SW480 (cell line): ENCODE measurements at regions not wholly inside any gene's neighbourhood (a gene's known extent, or its start where the extent isn't known, plus 50 kb on each side); places are given as distances from the start of the nearest gene placed in this dataset.
A peak's percentile ranks its signal among the peaks of the same experiment; 100 is the strongest.

Experiments
- DNase-seq: peaks from one replicate; pipeline ENCODE4 v3.0.0-alpha.2; 2016; ENCODE audit warnings: low spot score

GRCh38 chr2:45212953-45213635 is 203.8 kb upstream of the SIX2 start:
- DNase-seq = no peak

GRCh38 chr2:45211636-45212035 is 202.4 kb upstream of the SIX2 start:
- no peak for DNase-seq

- DNase-seq = no peak
These were observed 201.4 kb upstream of the SIX2 start for GRCh38 chr2:45210462-45211195.

GRCh38 chr2:45209875-45210274 is 200.6 kb upstream of the SIX2 start:
- DNase-seq = no peak

- no peak for DNase-seq
These were observed 200.1 kb upstream of the SIX2 start for GRCh38 chr2:45209302-45209701.

DNA sequence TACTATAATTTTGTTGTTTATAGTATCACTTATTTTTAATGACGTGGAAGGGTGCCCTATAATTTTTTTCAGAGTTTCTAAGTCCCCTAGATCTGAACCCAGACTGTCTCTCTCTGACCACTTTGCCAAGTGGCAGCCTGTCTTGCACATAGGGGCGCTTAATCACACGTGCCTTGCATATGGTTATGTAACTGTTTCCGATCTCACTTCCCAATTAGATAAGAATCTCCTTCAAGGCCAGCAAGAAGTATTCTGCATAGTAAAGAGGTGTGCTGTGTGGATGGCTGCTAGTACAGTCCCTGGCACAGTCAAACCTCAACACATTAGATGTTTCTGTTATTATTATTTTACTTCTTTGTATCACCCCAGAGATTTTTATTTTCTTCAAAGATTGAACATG is 197.8 kb upstream of the SIX2 start:
- no peak for DNase-seq

DNA sequence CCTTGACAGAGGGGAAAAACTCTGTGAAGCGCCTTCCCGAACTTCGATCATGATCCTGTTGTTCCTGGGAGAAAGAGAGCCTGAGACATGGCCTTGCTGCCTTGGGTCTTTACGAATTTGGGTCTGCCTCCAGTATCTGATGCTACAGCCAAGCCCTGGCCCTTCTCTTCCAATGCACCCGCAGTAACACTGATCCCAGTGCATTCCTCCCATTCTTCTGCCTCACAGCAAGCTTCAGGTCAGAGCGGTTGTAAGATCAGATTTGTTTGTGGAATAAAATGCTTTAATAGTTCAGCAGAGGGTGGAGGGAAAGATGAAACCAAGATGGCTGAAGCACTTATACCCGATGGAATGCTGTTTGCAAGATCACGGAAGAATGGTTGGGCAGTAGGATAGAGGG is 196.7 kb upstream of the SIX2 start:
- DNase-seq = no peak

DNA sequence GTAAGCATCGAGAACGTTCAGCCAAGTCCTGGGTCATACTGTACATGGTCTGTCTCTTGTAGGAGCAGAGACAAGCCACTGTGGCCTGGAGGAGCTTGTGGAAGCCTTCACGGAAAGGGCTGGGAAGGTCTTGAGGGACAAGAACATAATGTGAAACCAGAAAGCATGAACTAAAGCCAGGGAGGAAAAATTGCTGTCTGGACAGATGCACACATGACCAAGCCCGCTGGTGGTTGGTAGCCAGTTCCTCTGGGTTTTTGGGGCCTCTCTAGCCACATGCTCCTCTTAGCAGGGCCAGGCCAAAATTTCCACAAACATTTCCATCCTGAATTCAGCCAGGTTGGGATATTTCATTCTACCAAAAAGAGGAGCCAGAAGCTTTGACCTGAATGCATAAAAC is 196.2 kb upstream of the SIX2 start:
- no peak for DNase-seq

- DNase-seq = no peak
These were observed 194.1 kb upstream of the SIX2 start for GRCh38 chr2:45203400-45203799.

GRCh38 chr2:45199973-45200372 is 190.7 kb upstream of the SIX2 start:
- no peak for DNase-seq

DNA sequence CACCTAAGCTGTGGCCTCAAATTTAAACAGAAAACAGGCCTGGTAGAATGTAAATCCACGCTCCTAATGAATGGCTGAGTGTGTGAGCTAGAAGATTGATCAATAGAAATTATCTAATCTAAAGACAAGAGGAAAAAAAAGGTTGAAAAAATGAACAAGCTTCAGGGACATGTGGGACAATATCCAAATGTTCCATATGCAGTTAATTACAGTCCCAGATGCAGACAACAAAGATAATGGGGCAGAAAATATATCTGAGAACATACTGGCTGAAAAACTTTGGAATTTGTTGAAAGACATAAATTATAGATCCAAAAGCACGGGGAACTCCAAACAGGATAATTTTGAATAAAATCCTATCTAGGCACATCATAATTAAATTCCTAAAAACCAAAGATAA is 186.7 kb upstream of the SIX2 start:
- DNase-seq = no peak

- DNase-seq = no peak
These were observed 185.3 kb upstream of the SIX2 start for GRCh38 chr2:45194596-45194995.

GRCh38 chr2:45193581-45193980 is 184.3 kb upstream of the SIX2 start:
- DNase-seq = no peak

GRCh38 chr2:45192991-45193390 is 183.7 kb upstream of the SIX2 start:
- DNase-seq = no peak

DNA sequence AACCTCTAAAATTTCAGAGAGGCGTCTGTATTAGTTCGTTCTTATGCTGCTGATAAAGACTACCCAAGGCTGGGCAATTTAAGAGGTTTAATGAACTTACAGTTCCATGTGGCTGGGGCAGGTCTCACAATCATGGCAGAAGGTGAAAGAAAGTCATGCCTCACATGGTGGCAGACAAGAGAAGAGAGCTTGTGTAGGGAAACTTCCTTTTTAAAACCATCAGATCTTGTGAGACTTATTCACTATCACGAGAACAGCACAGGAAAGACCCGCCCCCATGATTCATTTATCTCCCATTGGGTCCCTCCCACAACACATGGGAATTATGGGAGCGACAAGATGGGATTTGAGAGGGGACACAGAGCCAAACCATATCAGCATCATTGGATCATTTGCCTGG is 183.2 kb upstream of the SIX2 start:
- no peak for DNase-seq

GRCh38 chr2:45191976-45192375 is 182.7 kb upstream of the SIX2 start:
- DNase-seq = no peak

DNA sequence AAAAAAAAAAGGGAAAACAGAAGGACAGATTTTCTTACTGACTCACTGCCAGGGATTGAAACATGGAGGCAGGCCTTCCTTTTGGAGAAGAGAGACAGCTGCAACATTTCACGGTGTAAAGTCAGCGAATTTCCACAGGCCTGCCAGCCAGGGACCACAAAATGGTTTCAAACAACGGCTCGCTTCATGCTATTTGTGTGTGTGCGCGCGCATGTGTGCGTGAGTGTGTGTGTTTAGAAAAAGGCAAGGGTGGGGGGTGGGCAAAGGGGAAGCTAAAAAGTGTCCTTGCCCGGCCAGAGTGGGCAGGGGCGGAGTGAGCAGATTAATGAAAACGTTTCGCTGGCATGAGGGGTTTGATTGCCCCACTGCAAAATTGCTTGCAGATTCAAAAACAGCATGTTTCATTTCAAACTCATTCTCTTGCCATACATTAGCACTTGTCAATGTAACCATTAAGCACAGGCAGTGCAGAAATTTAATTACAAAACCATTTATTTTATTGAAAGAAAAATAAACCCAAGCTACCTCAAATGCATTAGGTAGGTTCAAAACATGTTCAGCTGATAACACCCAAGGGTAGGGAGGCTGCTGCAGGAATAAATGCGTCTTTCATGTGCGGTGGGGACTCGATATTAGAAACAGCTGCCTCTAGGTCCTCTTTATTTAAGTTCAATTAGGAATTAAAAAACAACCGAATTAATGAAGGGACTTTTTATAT is 182.1 kb upstream of the SIX2 start:
- DNase-seq = no peak

GRCh38 chr2:45190481-45190942 is 181.3 kb upstream of the SIX2 start:
- DNase-seq = peak; percentile 11

GRCh38 chr2:45184606-45185005 is 175.4 kb upstream of the SIX2 start:
- peak; percentile 39 for DNase-seq

DNA sequence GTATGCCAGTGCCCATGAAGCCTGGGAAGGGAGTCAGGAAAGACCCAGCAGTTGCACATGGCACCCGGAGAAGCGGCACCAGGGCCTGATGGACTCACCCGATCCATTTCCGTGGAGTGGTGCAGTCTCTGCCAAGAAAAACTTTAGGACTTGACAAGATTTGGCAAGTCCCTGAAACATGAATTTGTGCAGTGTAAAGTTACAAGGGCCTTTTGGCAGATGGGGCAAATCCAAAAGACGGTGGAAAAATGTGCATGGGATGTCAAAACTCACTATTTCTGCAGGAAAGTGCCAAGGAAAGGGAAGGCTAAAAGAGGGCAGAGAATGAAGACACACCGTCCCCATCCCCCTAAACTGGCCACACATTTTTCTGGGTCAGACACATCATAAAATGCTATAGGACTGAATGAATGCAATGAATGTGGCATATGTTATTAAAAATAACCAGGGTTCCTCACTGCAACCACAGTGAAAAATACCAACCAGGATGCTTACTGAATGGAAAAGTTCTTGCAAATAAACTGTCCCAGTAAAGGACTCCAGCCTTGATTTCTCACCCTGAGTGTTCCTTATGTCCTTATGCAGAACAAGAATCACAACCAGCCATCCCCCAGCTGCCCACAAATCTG is 173.5 kb upstream of the SIX2 start:
- DNase-seq = no peak

DNA sequence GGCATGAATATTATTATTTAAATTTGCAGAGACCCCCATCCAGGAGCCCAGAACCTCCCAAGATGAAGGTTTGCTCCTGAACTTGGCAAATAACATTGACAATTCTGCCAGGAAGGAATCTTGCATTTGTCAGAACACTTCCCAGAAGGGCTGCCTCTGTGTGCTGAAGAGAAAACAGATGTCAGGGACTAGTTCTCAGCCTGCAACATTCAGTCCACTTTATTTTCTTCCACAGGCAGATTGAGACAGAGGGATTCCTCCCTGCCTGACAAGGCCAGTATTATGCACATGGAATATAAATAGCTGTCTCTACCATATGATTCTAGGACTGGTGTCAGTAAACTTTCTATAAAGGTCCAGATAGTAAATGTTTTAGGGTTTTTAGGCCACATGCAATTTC is 171.5 kb upstream of the SIX2 start:
- DNase-seq = no peak

DNA sequence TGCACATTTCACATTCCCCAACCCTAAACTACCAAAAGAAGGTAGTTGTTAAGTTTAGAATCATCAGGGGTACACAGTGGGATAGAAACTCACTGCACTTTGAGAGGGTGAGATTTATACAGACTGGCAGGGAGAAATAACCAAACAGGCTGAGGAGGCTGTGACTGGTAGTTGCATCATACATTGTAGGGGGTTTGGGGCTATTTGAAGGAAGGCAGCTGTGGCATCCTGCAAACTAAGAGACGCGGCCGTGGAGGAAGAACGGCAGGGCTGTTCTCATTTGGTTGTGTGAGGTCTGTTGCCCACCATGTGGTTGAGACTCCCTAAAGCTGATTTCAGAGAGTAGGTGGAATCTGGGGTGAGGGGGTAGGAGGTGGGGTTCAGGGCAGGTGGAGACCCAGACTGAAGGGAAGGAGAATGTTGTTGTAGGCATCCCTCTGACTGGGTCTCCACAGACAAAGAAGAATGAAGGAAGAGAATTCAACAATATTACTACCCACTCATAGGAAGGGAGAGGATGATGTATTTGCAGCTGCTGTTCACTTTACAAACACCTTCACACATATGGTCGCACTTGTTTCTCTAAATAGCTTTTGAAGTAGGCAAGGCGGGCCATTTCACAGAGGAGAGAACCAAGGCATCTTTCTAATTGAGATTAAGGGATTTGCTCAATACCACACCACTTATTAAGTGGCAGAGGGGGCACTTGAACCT is 170.9 kb upstream of the SIX2 start:
- no peak for DNase-seq
